ENCODE measurements at regions not wholly inside any gene's neighbourhood (a gene's known extent, or its start where the extent isn't known, plus 50 kb on each side); places are given as distances from the start of the nearest gene placed in this dataset.

GRCh38 chr3:147775411-147775810 is 366.2 kb downstream of the ZIC1 start:
- WGBS, 2 experiments (ENCODE audit: insufficient coverage in 1 of 2, insufficient read length in 1 of 2) = 83 to 90% methylated on average over 2 of the region's 2 CpGs
- no peak overlapping the region for H3K4me3 ChIP-seq (ENCODE audit: low read length)
- no peaks in the 10 kb centered on the region for H3K36me3 ChIP-seq (ENCODE audit: control insufficient read depth, insufficient read depth, low read length)
- no peak overlapping the region for H3K27ac ChIP-seq (ENCODE audit: low read depth, low read length)
- Mint-ChIP-seq H3K27ac (no peak overlapping the region), H3K4me1 (no peaks in the 10 kb centered on the region), H3K9me3 (no peaks in the 10 kb centered on the region), H3K36me3 (ENCODE audit: low read depth) (no peaks in the 10 kb centered on the region), H3K27me3 (ENCODE audit: insufficient read depth) (no peaks in the 10 kb centered on the region), H3K4me3 (no peak overlapping the region)
- H3K9me3 ChIP-seq (ENCODE audit: control insufficient read depth, low read length) = no peaks in the 10 kb centered on the region
- no peaks in the 10 kb centered on the region for H3K27me3 ChIP-seq (ENCODE audit: control insufficient read depth, insufficient read depth, low read length, poor library complexity, severe bottlenecking)
- no peak overlapping the region for H3K9ac ChIP-seq (ENCODE audit: extremely low read depth, low read length, poor library complexity, severe bottlenecking)
- no peak for DNase-seq
- H3K4me1 ChIP-seq (ENCODE audit: control insufficient read depth, insufficient read depth, low read length) = no peaks in the 10 kb centered on the region
- TF ChIP-seq CTCF (conservative IDR thresholded peaks at IDR 0.05) = no peak

- no peak for TF ChIP-seq CTCF (conservative IDR thresholded peaks at IDR 0.05)
- Mint-ChIP-seq H3K9me3 (no peaks in the 10 kb centered on the region), H3K27ac (no peak overlapping the region), H3K27me3 (ENCODE audit: insufficient read depth) (no peaks in the 10 kb centered on the region), H3K4me3 (no peak overlapping the region), H3K36me3 (ENCODE audit: low read depth) (no peaks in the 10 kb centered on the region), H3K4me1 (no peaks in the 10 kb centered on the region)
- no peaks in the 10 kb centered on the region for H3K9me3 ChIP-seq (ENCODE audit: control insufficient read depth, low read length)
- H3K4me1 ChIP-seq (ENCODE audit: control insufficient read depth, insufficient read depth, low read length) = no peaks in the 10 kb centered on the region
- H3K4me3 ChIP-seq (ENCODE audit: low read length) = no peak overlapping the region
- no peak overlapping the region for H3K27ac ChIP-seq (ENCODE audit: low read depth, low read length)
- no peak overlapping the region for H3K9ac ChIP-seq (ENCODE audit: extremely low read depth, low read length, poor library complexity, severe bottlenecking)
- H3K36me3 ChIP-seq (ENCODE audit: control insufficient read depth, insufficient read depth, low read length) = no peaks in the 10 kb centered on the region
- no peak for DNase-seq
- WGBS, 2 experiments (ENCODE audit: insufficient coverage in 1 of 2, insufficient read length in 1 of 2) = 94 to 95% methylated on average over 2 to 4 of the region's 4 CpGs
- no peaks in the 10 kb centered on the region for H3K27me3 ChIP-seq (ENCODE audit: control insufficient read depth, insufficient read depth, low read length, poor library complexity, severe bottlenecking)
Measured at GRCh38 chr3:147775816-147776530, 366.8 kb downstream of the ZIC1 start.

GRCh38 chr3:147793841-147794240 is 384.7 kb downstream of the ZIC1 start:
- Histone ChIP-seq H3K4me1 (ENCODE audit: control insufficient read depth, insufficient read depth, low read length) (no peaks in the 10 kb centered on the region), H3K9ac (ENCODE audit: extremely low read depth, low read length, poor library complexity, severe bottlenecking) (no peak overlapping the region), H3K4me3 (ENCODE audit: low read length) (no peak overlapping the region), H3K36me3 (ENCODE audit: control insufficient read depth, insufficient read depth, low read length) (no peaks in the 10 kb centered on the region), H3K9me3 (ENCODE audit: control insufficient read depth, low read length) (no peaks in the 10 kb centered on the region), H3K27me3 (ENCODE audit: control insufficient read depth, insufficient read depth, low read length, poor library complexity, severe bottlenecking) (no peaks in the 10 kb centered on the region), H3K27ac (ENCODE audit: low read depth, low read length) (no peak overlapping the region)
- no peak overlapping the region for H3K27ac Mint-ChIP-seq
- TF ChIP-seq CTCF (conservative IDR thresholded peaks at IDR 0.05) = no peak
- H3K4me3 Mint-ChIP-seq = no peak overlapping the region
- H3K27me3 Mint-ChIP-seq (ENCODE audit: insufficient read depth) = no peaks in the 10 kb centered on the region
- no peaks in the 10 kb centered on the region for H3K4me1 Mint-ChIP-seq
- WGBS, 2 experiments (ENCODE audit: insufficient coverage in 1 of 2, insufficient read length in 1 of 2) = 91 to 100% methylated on average over 1 to 2 of the region's 2 CpGs
- no peak for DNase-seq
- H3K36me3 Mint-ChIP-seq (ENCODE audit: low read depth) = no peaks in the 10 kb centered on the region
- no peaks in the 10 kb centered on the region for H3K9me3 Mint-ChIP-seq
